RWPE2 (cell line): ENCODE measurements at regions not wholly inside any gene's neighbourhood (a gene's known extent, or its start where the extent isn't known, plus 50 kb on each side); places are given as distances from the start of the nearest gene placed in this dataset.

Experiments
- ATAC-seq: fragments of 200-7000 bp; cut with Tn5 transposase; 3 replicates; pipeline ENCODE4 v1.9.1; 2021; ENCODE audit warnings: low read depth
- DNase-seq: peaks from one replicate; pipeline ENCODE4 v3.0.0-alpha.2; 2020; ENCODE audit warnings: low spot score
- H3K27ac ChIP-seq: fragments of 450-650 bp; 2 replicates; pipeline ENCODE4 v1.5.1; 2017; ENCODE audit warnings: mild to moderate bottlenecking; ENCODE audit not compliant: poor library complexity, severe bottlenecking
- H3K27me3 ChIP-seq: fragments of 250-450 bp; sonication (Bioruptor Pico); 2 replicates; pipeline ENCODE4 v1.5.1; 2021; ENCODE audit warnings: mild to moderate bottlenecking, moderate library complexity; ENCODE audit not compliant: insufficient read depth, poor library complexity, severe bottlenecking
- H3K36me3 ChIP-seq: fragments of 250-450 bp; sonication (Bioruptor Pico); 2 replicates; pipeline ENCODE4 v1.5.1; 2020; ENCODE audit warnings: low read depth, mild to moderate bottlenecking, moderate library complexity
- H3K4me1 ChIP-seq: fragments of 250-450 bp; sonication (Bioruptor Pico); 2 replicates; pipeline ENCODE4 v1.5.1; 2021; ENCODE audit warnings: mild to moderate bottlenecking, moderate library complexity; ENCODE audit not compliant: insufficient read depth, poor library complexity, severe bottlenecking
- H3K4me3 ChIP-seq: fragments of 250-450 bp; sonication (Bioruptor Pico); 2 replicates; pipeline ENCODE4 v1.5.1; 2021; ENCODE audit warnings: mild to moderate bottlenecking, moderate library complexity; ENCODE audit not compliant: severe bottlenecking
- H3K9me3 ChIP-seq: fragments of 250-450 bp; sonication (Bioruptor Pico); 2 replicates; pipeline ENCODE4 v1.5.1; 2021; ENCODE audit warnings: mild to moderate bottlenecking, moderate library complexity; ENCODE audit not compliant: severe bottlenecking
- TF ChIP-seq, protein P1 (sequence below): fragments of 450-650 bp; IDR thresholded peaks from one replicate; pipeline ENCODE4 v1.5.1; 2017; ENCODE audit warnings: mild to moderate bottlenecking, moderate library complexity; ENCODE audit not compliant: poor library complexity, severe bottlenecking

DNA sequence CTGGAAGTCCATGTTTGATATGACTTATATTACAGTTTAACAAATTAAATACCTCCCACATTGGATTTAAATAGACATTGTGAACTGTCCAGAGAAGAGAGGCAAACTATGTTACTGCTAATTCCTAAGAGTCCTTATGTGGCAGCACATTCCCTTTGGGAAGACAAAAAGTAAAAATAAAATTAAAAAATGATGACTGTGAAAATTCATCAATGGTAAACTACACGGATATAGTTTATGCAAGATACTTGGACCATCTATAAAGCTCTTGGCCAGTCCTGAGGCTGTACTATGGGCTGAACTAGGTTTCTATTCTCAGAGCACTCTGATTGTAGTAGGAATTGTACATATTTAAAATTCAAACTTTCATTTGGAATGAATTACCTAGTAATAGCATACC lies 206.4 kb downstream of the LRRK2 start:
- DNase-seq (no peak), ATAC-seq (no peak)
- TF ChIP-seq, protein P1, sequence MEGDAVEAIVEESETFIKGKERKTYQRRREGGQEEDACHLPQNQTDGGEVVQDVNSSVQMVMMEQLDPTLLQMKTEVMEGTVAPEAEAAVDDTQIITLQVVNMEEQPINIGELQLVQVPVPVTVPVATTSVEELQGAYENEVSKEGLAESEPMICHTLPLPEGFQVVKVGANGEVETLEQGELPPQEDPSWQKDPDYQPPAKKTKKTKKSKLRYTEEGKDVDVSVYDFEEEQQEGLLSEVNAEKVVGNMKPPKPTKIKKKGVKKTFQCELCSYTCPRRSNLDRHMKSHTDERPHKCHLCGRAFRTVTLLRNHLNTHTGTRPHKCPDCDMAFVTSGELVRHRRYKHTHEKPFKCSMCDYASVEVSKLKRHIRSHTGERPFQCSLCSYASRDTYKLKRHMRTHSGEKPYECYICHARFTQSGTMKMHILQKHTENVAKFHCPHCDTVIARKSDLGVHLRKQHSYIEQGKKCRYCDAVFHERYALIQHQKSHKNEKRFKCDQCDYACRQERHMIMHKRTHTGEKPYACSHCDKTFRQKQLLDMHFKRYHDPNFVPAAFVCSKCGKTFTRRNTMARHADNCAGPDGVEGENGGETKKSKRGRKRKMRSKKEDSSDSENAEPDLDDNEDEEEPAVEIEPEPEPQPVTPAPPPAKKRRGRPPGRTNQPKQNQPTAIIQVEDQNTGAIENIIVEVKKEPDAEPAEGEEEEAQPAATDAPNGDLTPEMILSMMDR = no peak
- H3K36me3 ChIP-seq = no peaks in the 10 kb centered on the region
- H3K27ac ChIP-seq = no peak overlapping the region
- H3K9me3 ChIP-seq = no peaks in the 10 kb centered on the region
- no peak overlapping the region for H3K4me3 ChIP-seq
- H3K27me3 ChIP-seq = no peaks in the 10 kb centered on the region
- H3K4me1 ChIP-seq = no peaks in the 10 kb centered on the region

DNA sequence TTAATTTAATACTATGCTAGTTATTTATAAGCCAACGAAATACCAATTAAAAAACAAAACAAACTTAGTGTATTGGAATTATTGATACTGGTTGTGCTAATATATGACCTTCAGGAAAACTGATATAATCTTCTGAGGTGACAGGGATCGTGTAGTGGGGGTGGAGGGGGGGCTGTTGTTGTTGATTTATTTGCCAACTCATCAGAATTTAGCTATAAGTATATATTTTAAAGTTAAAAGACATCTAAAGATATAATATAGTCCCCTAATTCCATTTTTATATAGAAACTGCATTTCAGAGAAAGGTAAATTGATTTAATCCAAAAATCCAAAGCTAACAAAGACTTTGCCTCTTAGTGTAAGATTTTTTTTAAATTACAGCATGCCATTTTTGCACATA lies 210.5 kb downstream of the LRRK2 start:
- Histone ChIP-seq H3K4me1 (no peaks in the 10 kb centered on the region), H3K9me3 (no peaks in the 10 kb centered on the region), H3K27ac (no peak overlapping the region), H3K27me3 (no peaks in the 10 kb centered on the region), H3K4me3 (no peak overlapping the region), H3K36me3 (no peaks in the 10 kb centered on the region)
- DNase-seq (no peak), ATAC-seq (no peak)
- TF ChIP-seq, protein P1 = no peak

DNA sequence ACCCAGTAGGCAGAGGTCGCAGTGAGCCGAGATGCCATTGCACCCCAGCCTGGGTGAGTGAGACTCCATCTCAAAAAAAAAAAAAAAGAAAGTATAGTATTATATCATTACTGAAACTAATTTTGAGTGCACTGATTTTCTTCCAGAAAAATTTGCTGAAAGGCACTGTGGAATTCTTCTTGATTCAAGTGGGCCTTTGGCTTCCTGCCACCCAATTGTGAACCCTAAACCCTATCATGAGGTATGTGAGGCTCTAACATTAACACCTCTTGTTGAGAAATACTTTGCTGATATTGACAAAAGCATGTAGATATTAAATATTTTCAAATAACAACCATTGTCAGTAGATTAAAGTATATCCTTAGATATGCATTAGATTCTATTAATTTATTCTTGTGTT lies 211.2 kb downstream of the LRRK2 start:
- Histone ChIP-seq H3K27ac (no peak overlapping the region), H3K27me3 (no peaks in the 10 kb centered on the region), H3K4me3 (no peak overlapping the region), H3K9me3 (no peaks in the 10 kb centered on the region), H3K4me1 (no peaks in the 10 kb centered on the region), H3K36me3 (no peaks in the 10 kb centered on the region)
- no peak for DNase-seq
- TF ChIP-seq, protein P1 = no peak
- ATAC-seq = no peak

DNA sequence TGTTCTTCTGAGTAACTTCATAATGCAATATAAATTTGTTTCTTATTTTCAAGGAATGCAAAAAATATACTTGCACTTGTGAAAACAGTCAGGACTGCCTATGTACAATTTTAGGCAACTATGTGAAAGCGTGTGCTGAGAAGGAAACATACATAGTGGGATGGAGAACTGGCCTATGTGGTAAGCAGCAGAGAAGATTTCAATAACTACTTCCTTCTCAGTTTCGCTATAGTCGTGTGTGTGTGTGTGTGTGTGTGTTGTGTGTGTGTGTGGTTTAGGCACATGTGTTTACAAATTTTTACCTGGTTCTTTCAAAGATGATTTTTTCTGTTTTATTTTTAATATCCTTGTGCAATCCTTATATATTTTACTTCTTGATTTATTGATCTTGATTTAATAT lies 211.8 kb downstream of the LRRK2 start:
- DNase-seq = no peak

DNA sequence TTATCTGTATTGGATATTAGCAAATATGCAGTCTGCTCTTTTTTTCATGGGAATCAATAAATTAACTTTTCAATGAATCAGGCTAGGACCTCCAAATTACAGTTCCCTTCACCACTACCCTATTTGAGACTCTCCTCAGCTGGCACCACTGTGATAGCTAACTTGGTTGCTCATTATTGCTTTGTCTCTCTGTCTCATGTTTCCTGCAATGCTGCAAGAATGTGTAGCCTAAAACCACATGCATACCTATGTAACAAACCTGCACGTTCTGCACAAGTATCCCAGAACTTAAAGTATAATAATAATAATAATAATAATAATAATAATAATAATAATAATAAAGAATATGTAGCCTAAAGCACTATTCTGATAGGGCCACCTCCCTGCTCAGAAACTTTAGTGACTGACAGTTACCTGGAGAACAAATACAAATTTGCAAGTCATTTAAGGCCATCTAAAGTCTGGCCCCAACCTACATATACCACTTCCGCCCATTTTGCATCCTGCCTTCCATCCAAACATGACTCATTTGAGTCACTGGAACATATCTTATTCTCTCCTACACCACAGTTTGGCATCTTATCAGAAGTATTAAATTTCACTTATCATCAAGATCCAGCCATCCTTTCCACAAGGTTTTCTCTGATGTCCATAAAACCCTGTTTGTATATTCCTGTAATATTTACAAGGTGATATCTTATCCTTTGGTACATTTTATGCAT lies 215.1 kb downstream of the LRRK2 start:
- H3K9me3 ChIP-seq = no peaks in the 10 kb centered on the region
- DNase-seq = no peak
- ATAC-seq = peak; percentile 46; the same call in 2 of the 3 replicates
- no peaks in the 10 kb centered on the region for H3K4me1 ChIP-seq
- no peaks in the 10 kb centered on the region for H3K36me3 ChIP-seq
- TF ChIP-seq, protein P1 = no peak
- no peak overlapping the region for H3K27ac ChIP-seq
- H3K27me3 ChIP-seq = no peaks in the 10 kb centered on the region
- no peak overlapping the region for H3K4me3 ChIP-seq

More for the DNA sequence above, 211.8 kb downstream of the LRRK2 start:
- no peaks in the 10 kb centered on the region for H3K9me3 ChIP-seq
- ATAC-seq = no peak
- H3K4me3 ChIP-seq = no peak overlapping the region
- TF ChIP-seq, protein P1 = no peak
- H3K27ac ChIP-seq = no peak overlapping the region
- no peaks in the 10 kb centered on the region for H3K36me3 ChIP-seq
- H3K4me1 ChIP-seq = no peaks in the 10 kb centered on the region
- no peaks in the 10 kb centered on the region for H3K27me3 ChIP-seq
